ENCODE measurements at regions not wholly inside any gene's neighbourhood (a gene's known extent, or its start where the extent isn't known, plus 50 kb on each side); places are given as distances from the start of the nearest gene placed in this dataset.

DNA sequence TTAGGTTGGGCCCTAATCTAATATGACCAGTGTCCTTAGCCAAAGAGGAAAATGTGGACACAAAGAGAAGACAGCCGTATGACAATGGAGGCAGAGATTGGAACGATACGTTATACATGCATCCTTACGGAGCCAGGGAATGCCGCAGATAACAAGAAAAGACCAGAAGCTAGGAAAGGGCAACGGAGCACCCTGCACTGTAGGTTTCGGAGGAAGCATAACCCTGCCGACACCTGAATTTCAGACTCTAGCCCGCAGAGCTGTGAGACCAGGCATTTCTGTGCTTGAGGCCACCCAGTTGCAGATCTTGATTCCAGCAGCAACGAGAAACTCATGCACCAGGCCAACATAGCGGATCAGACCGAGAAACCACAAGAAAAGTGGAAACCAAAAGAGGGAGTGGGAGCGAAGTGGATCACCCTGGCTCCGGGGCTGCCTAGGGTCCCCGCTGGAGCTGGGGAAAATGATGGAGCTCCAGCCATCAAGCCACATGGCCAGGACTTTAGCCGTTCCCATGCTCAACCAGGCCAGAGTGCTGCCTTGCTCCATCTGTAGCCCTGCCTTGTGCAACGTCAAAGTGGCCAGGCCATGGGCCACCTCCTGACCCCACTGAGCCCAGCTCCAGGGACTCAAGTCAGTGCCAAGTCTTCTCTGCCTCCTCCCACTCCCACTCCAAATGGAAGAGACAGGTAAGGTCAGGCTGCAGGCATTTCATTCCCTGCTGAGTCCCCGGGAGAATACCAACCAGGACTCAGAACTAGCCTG is 51.7 kb upstream of the RPL38 start:
- no peak for DNase-seq

DNA sequence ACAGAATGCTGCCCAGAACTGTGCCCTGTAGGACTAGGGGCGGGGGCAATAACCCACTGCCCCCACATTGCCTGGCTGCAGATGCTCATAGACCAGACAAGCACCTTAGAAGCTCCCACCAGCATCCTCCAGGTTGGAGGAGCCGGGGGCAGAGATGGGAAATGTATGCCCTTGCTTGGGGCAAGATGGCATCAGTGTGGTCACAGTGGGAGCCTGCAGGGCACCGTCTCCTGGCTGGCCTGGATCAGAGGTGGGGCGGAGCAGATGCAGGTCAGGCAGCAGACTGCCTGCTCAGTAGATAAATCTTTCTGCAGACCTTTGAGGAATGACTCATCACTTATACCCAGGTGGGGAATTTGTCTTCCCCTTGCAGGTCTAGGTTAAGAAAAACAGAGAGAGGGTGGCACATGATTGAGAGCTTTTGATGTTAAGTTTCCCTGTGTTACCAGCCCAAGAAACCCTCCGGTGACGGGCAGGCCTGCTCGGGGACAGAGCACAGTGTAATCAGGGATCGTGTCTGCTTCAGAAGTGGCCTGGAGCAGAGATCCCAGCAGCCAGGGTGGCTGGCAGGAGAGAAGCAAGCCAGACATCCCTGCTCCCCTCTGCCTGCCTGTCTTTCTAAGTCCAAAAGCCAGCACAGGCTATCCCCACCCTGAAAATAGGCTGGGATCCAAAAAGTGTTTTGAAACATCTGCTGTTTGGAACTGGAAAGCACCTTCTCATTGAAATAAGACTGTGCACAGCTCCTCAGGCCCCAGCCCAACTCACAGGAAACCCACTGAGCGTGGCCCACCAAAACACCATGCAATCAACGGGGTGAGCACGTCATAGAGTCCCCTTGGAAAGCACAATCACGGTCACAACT is 50.7 kb upstream of the RPL38 start:
- DNase-seq = no peak

DNA sequence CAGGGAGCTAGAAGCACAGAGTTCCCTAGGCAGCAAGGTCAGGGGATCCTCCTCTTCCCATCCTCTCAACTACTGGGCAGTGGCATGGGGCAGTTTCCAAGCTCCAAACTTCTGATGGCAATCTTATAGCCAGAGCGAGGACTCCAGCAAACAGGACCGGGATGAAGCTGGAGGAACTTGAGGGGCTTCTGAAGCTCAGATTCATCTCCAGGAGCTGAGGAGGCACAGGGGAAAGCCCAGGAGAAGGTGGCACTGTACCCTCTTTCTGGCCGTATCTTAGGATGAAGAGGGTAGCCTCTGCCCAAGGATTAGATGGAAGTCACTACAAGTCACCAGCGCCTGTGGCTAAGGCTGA is 50.0 kb upstream of the RPL38 start:
- no peak for DNase-seq
